C4-2B (cell line): ENCODE measurements at regions not wholly inside any gene's neighbourhood (a gene's known extent, or its start where the extent isn't known, plus 50 kb on each side); places are given as distances from the start of the nearest gene placed in this dataset.

Experiments
- H3K27ac ChIP-seq: fragments of 450-650 bp; 2 replicates; pipeline ENCODE4 v1.5.1; 2017
- CTCF ChIP-seq: fragments of 450-650 bp; conservative IDR thresholded peaks from 2 replicates; pipeline ENCODE4 v1.5.1; 2017; ENCODE audit warnings: mild to moderate bottlenecking
- ZFX ChIP-seq: fragments of 450-650 bp; IDR thresholded peaks from 2 replicates; pipeline ENCODE4 v1.6.1; 2017

- TF ChIP-seq ZFX, result no peak
- TF ChIP-seq CTCF, result no peak
Observed at GRCh38 chr2:12506846-12507245, 209.9 kb upstream of the TRIB2 start.

GRCh38 chr2:12507295-12507694 is 209.4 kb upstream of the TRIB2 start:
- TF ChIP-seq CTCF (no peak), ZFX (no peak)
- no peak overlapping the region for H3K27ac ChIP-seq

More at GRCh38 chr2:12506846-12507245, 209.9 kb upstream of the TRIB2 start:
- H3K27ac ChIP-seq, result no peak overlapping the region

- no peak for TF ChIP-seq ZFX
- H3K27ac ChIP-seq, result no peak overlapping the region
Observed at GRCh38 chr2:12510070-12510469, 206.7 kb upstream of the TRIB2 start.

- no peak for TF ChIP-seq ZFX
- TF ChIP-seq CTCF, result no peak
- no peak overlapping the region for H3K27ac ChIP-seq
Observed at GRCh38 chr2:12513339-12513738, 203.4 kb upstream of the TRIB2 start.

GRCh38 chr2:12514168-12514567 is 202.6 kb upstream of the TRIB2 start:
- no peak for TF ChIP-seq CTCF
- H3K27ac ChIP-seq, result no peak overlapping the region

GRCh38 chr2:12514631-12515437 is 201.9 kb upstream of the TRIB2 start:
- TF ChIP-seq ZFX, result no peak
- TF ChIP-seq CTCF, result no peak
- H3K27ac ChIP-seq, result peak overlapping the region; percentile 16; the same call in 1 of the 2 replicates

- no peak for TF ChIP-seq ZFX
- TF ChIP-seq CTCF, result no peak
- H3K27ac ChIP-seq, result no peak overlapping the region
Observed at GRCh38 chr2:12515871-12516270, 200.9 kb upstream of the TRIB2 start.

- no peak overlapping the region for H3K27ac ChIP-seq
- TF ChIP-seq ZFX (no peak), CTCF (no peak)
Observed at GRCh38 chr2:12533337-12534005, 183.3 kb upstream of the TRIB2 start.
